Parathyroid adenoma (tissue), 2 donors: ENCODE measurements at regions not wholly inside any gene's neighbourhood (a gene's known extent, or its start where the extent isn't known, plus 50 kb on each side); places are given as distances from the start of the nearest gene placed in this dataset.
"Not testable (repeated sequence)": the region's sequence is repeated elsewhere in the genome, so short reads cannot be mapped to it uniquely, and the experiment has no call there.

ENCODE experiments used
- H2AFZ ChIP-seq: fragments of 300-600 bp; sonication (generic); one replicate; pipeline ENCODE4 v1.7.0; 2017; ENCODE audit warnings: antibody characterized with exemption, mild to moderate bottlenecking
- H3K27ac ChIP-seq: fragments of 300-600 bp; sonication (generic); one replicate; pipeline ENCODE4 v1.7.0; 2017
- H3K27me3 ChIP-seq: fragments of 300-600 bp; sonication (generic); one replicate; pipeline ENCODE4 v1.7.0; 2017; ENCODE audit warnings: low read length; ENCODE audit not compliant: control insufficient read depth, insufficient read depth
- H3K36me3 ChIP-seq: fragments of 300-600 bp; sonication (generic); one replicate; pipeline ENCODE4 v1.7.0; 2017; ENCODE audit warnings: low read length; ENCODE audit not compliant: control insufficient read depth, insufficient read depth
- H3K4me1 ChIP-seq: fragments of 300-600 bp; sonication (generic); one replicate; pipeline ENCODE4 v1.7.0; 2017; ENCODE audit warnings: control low read depth
- H3K4me2 ChIP-seq: fragments of 300-600 bp; sonication (generic); one replicate; pipeline ENCODE4 v1.7.0; 2017; ENCODE audit warnings: low read length
- H3K4me3 ChIP-seq: fragments of 300-600 bp; sonication (generic); one replicate; pipeline ENCODE4 v1.7.0; 2017; ENCODE audit warnings: low read depth, low read length
- H3K79me2 ChIP-seq: fragments of 300-600 bp; sonication (generic); one replicate; pipeline ENCODE4 v1.7.0; 2017; ENCODE audit warnings: control low read depth
- H3K9ac ChIP-seq: fragments of 300-600 bp; sonication (generic); one replicate; pipeline ENCODE4 v1.7.0; 2017; ENCODE audit warnings: mild to moderate bottlenecking
- H3K9me3 ChIP-seq: fragments of 300-600 bp; sonication (generic); one replicate; pipeline ENCODE4 v1.7.0; 2017; ENCODE audit warnings: low read length; ENCODE audit not compliant: control insufficient read depth
- CTCF ChIP-seq: fragments of 300-600 bp; sonication (generic); IDR thresholded peaks from one replicate; pipeline ENCODE4 v1.7.0; 2017; ENCODE audit warnings: antibody characterized with exemption, mild to moderate bottlenecking
- donor health status: primary hyperparathyroidism.

GRCh38 chr5:102628441-102629175 lies 126.5 kb upstream of the PAM start:
- Histone ChIP-seq H3K27me3 (no peaks in the 10 kb centered on the region), H3K9me3 (no peaks in the 10 kb centered on the region), H3K4me2 (no peak overlapping the region), H3K79me2 (no peaks in the 10 kb centered on the region), H3K4me1 (no peaks in the 10 kb centered on the region), H3K4me3 (no peak overlapping the region), H3K9ac (no peak overlapping the region), H2AFZ (no peak overlapping the region), H3K36me3 (no peaks in the 10 kb centered on the region), H3K27ac (no peak overlapping the region)
- TF ChIP-seq CTCF: no peak

DNA sequence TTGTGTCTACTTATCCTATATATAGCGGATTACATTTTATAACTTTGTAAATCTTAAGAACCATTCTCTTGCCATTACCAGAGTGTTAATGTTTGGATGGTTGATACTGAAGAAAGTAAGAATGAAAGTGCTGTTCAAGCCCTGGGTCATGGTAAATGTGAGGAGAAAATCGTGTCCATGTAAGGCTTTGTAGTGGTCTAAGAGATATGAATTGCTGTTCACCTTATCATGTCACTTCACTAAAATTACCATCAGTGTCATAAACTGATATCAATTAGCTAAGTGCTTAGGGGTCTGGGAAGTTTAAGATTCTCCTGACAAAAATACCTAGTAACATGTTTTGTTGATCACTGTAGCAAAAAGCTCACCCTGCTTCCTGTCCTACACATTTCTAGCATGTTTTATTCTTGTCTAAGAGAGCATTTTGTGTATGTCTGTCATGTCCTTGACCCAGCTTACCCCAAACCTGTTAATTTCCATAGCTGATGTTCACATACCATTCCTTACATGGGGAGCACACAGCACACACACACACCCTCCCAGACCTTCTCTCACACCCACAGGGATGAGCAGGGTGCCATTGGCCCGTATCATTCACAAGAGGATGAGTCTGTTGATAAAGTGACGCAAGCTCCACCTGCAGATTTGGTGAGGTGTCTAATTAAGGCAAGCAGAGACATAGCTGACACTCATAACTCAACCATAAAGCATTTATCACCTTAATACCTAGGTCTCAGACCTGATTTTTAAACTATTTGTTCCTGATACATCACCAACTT lies 125.1 kb upstream of the PAM start:
- Histone ChIP-seq H3K9ac (no peak overlapping the region), H3K79me2 (no peaks in the 10 kb centered on the region), H3K9me3 (no peaks in the 10 kb centered on the region), H3K4me3 (no peak overlapping the region), H3K4me1 (no peaks in the 10 kb centered on the region), H2AFZ (no peak overlapping the region), H3K27me3 (no peaks in the 10 kb centered on the region), H3K4me2 (no peak overlapping the region), H3K36me3 (no peaks in the 10 kb centered on the region), H3K27ac (no peak overlapping the region)
- no peak for TF ChIP-seq CTCF

DNA sequence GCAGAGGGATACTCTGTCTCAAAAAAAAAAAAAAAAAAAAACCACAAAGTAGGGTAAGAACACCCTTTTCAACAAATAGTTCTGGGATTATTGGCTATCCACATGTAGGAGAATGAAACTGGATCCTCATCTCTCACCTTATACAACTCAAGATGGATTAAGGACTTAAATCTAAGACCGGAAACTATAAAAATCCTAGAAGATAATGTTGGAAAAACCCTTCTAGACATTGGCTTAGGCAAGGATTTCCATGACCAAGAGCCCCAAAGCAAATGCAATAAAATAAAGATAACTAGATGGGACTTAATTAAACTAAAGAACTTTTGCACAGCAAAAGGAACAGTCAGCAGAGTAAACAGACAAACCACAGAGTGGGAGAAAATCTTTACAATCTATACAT lies 119.7 kb upstream of the PAM start:
- H3K27me3 ChIP-seq, H3K27ac ChIP-seq, H3K4me2 ChIP-seq, H2AFZ ChIP-seq, H3K36me3 ChIP-seq, H3K4me1 ChIP-seq, H3K79me2 ChIP-seq, H3K9ac ChIP-seq, H3K9me3 ChIP-seq, H3K4me3 ChIP-seq: not testable (repeated sequence)

GRCh38 chr5:102638316-102638715 lies 116.8 kb upstream of the PAM start:
- no peaks in the 10 kb centered on the region for H3K9me3 ChIP-seq
- no peak overlapping the region for H3K27ac ChIP-seq
- H3K9ac ChIP-seq: no peak overlapping the region
- no peak for TF ChIP-seq CTCF
- H3K4me3 ChIP-seq: no peak overlapping the region
- no peaks in the 10 kb centered on the region for H3K27me3 ChIP-seq
- H3K36me3 ChIP-seq: no peaks in the 10 kb centered on the region
- no peak overlapping the region for H3K4me2 ChIP-seq
- no peaks in the 10 kb centered on the region for H3K79me2 ChIP-seq
- no peaks in the 10 kb centered on the region for H3K4me1 ChIP-seq
- no peak overlapping the region for H2AFZ ChIP-seq

- H3K36me3 ChIP-seq: no peaks in the 10 kb centered on the region
- H3K27ac ChIP-seq: no peak overlapping the region
- H3K4me2 ChIP-seq: no peak overlapping the region
- no peak overlapping the region for H3K4me3 ChIP-seq
- no peaks in the 10 kb centered on the region for H3K79me2 ChIP-seq
- no peaks in the 10 kb centered on the region for H3K9me3 ChIP-seq
- no peak overlapping the region for H3K9ac ChIP-seq
- no peaks in the 10 kb centered on the region for H3K4me1 ChIP-seq
- TF ChIP-seq CTCF: no peak
- no peaks in the 10 kb centered on the region for H3K27me3 ChIP-seq
- H2AFZ ChIP-seq: no peak overlapping the region
These were observed 116.0 kb upstream of the PAM start for GRCh38 chr5:102638912-102639652.
